GM10248 (cell line): ENCODE measurements at regions not wholly inside any gene's neighbourhood (a gene's known extent, or its start where the extent isn't known, plus 50 kb on each side); places are given as distances from the start of the nearest gene placed in this dataset.
"Not testable (repeated sequence)": the region's sequence is repeated elsewhere in the genome, so short reads cannot be mapped to it uniquely, and the experiment has no call there.

Experiments used
- CTCF ChIA-PET: fragments of 300-600 bp; sonication (Branson Sonifier 250); formaldehyde crosslinking; extraction: SDS; loops from one replicate; lab custom pipeline; 2021; ENCODE audit warnings: antibody characterized with exemption; lab: Yijun Ruan, JAX
- POLR2A ChIA-PET: fragments of 350-650 bp; sonication (Branson Sonifier 250); formaldehyde crosslinking; extraction: SDS; loops from one replicate; lab custom pipeline; 2020; ENCODE audit warnings: antibody characterized with exemption; lab: Yijun Ruan, JAX
- DNase-seq: peaks from one replicate; pipeline ENCODE4 v3.0.0; 2012; ENCODE audit errors: extremely low spot score
- TF ChIP-seq, protein P1 (sequence below): IDR thresholded peaks from 2 replicates; pipeline ENCODE4 v1.5.1; 2012; ENCODE audit warnings: mild to moderate bottlenecking, low read depth; ENCODE audit errors: extremely low read depth, missing control alignments, control extremely low read depth

DNA sequence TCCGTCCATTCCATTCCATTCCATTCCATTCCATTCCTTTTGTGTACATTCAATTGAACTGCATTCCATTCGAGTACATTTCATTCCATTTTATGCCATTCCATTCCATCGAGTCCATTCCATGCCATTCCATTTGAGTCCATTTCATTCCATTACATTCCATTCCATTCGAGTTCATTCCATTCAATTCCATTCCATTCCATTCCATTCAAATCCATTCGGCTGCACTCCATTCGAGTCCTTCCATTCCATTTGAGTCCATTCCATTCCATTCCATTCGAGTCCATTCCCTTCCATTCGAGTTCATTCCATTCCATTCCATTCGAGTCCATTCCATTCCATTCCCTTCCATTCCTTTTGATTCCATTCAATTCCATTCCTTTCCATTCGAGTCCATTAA lies 4800.6 kb upstream of the OR11H1 start:
- ChIA-PET POLR2A (no interaction called here), CTCF (no interaction called here)
- DNase-seq, result no peak
- TF ChIP-seq, protein P1, sequence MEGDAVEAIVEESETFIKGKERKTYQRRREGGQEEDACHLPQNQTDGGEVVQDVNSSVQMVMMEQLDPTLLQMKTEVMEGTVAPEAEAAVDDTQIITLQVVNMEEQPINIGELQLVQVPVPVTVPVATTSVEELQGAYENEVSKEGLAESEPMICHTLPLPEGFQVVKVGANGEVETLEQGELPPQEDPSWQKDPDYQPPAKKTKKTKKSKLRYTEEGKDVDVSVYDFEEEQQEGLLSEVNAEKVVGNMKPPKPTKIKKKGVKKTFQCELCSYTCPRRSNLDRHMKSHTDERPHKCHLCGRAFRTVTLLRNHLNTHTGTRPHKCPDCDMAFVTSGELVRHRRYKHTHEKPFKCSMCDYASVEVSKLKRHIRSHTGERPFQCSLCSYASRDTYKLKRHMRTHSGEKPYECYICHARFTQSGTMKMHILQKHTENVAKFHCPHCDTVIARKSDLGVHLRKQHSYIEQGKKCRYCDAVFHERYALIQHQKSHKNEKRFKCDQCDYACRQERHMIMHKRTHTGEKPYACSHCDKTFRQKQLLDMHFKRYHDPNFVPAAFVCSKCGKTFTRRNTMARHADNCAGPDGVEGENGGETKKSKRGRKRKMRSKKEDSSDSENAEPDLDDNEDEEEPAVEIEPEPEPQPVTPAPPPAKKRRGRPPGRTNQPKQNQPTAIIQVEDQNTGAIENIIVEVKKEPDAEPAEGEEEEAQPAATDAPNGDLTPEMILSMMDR, result no peak

DNA sequence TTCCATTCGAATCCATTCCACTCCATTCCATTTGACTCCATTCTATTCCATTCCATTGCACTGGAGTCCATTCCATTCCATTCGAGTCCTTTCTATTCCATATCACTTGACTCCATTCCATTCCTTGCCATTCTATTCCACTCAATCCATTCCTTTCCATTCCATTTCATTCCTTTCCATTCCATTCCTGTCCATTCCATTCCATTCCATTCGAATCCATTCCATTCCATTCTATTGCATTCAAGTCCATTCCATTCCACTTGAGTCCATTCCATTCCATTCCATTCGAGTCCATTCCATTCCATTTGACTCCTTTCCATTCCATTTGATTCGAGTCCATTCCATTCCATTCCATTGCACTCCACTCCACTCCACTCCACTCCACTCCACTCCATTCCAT lies 4798.0 kb upstream of the OR11H1 start:
- DNase-seq, CTCF ChIA-PET, POLR2A ChIA-PET: not testable (repeated sequence)

DNA sequence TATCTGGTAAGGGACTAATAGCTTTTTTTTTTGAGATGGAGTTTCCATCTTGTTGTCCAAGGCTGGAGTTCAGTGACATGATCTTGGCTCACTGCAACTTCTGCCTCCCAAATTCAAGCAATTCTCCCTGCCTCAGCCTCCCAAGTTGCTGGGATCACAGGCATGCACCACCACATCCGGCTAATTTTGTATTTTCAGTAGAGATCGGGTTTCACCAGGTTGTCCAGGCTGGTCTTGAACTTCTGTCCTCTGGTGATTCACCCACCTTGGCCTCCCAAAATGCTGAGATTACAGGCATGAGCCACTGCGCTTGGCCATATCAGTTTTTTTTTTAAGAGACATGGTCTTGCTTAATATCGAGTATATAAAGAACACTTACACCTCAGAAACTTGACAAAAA lies 4797.3 kb upstream of the OR11H1 start:
- CTCF ChIA-PET, POLR2A ChIA-PET, DNase-seq: not testable (repeated sequence)

DNA sequence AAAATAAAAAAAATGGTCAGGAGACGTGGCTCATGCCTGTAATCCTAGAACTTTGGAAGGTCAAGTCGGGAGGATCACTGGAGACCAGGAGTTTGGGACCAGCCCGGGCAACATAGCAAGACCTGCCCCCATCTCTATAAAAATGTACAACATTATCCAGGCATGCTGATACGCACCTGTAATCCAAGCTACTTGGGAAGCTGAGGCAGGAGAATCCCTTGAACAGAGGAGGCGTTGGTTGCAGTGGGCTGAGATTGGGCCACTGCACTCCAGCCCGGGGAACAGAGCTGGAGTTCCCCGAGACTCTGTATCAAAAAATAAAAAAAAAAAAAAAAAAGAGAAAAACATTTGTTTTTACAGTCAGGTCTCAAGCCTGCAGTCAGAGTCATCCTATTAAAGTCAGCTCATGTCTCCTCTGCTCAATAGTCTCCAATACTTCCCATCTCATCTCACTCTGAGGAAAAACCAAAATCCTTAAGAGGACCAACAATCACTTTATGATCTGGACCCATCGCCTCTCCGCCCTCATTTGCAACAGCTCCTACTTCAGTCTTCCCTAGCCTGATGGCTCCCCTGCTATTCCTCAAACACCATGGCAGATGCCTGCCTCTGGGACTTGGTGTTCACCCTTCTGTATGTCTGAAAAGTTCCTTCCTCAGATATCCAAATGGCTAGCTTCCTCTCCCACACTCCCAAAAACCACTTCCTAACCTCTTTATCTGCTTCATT lies 4796.6 kb upstream of the OR11H1 start:
- POLR2A ChIA-PET, DNase-seq, CTCF ChIA-PET: not testable (repeated sequence)

DNA sequence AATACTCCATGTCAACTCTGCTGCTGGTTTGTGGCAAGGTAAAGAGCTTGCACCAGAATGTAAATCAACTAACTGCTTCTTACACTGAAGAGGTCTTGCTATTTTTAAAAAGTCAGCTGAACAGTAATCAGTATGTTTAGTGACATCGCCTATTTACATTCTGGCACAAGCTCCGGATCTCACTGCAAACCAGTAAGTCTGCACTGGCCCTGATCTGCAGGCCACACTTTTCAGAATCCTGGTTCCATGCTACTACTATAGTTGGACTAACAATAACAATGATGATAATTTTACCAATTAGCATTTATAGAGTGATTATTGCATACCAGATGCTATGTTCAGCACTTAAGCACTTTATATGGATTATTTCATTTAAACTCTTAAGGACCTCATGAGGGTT lies 4792.9 kb upstream of the OR11H1 start:
- CTCF ChIA-PET, POLR2A ChIA-PET, DNase-seq: not testable (repeated sequence)

DNA sequence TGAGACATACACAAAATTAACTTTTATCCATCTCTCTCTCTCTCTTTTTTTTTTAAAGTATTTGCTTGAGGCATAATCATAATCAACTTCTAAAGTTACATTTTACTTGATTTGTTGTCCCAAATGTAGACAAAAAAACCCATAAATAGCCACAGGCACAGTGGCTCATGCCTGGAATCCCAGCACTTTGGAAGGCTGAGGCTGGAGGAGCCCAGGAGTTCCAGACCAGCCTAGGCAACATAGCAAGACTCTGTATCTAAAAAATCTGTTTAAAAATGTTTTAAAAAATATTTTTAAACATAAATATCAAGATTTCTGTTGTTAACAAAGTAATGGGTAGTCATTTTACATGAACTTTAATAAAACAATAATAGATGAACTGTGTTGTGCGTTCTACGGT lies 4791.1 kb upstream of the OR11H1 start:
- DNase-seq, POLR2A ChIA-PET, CTCF ChIA-PET: not testable (repeated sequence)

DNA sequence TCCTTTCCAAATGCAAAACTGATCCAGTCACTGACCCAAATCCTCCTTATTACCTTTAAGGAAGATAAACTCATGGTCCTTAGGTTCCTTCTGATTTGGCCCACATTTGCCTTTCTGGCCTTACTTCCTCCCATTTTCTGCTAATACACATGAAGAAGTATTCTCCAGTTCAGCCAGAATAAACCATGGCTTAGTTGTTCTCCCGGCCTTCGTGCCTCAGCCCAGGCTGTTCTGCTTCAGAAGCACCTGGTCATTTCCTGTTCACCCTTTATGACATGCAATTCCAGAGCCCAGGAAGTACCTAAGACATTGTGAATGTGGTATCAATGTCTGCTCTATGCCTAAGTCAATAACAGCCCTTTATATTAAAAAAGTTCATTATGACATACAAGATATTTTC lies 4790.1 kb upstream of the OR11H1 start:
- DNase-seq, POLR2A ChIA-PET, CTCF ChIA-PET: not testable (repeated sequence)

DNA sequence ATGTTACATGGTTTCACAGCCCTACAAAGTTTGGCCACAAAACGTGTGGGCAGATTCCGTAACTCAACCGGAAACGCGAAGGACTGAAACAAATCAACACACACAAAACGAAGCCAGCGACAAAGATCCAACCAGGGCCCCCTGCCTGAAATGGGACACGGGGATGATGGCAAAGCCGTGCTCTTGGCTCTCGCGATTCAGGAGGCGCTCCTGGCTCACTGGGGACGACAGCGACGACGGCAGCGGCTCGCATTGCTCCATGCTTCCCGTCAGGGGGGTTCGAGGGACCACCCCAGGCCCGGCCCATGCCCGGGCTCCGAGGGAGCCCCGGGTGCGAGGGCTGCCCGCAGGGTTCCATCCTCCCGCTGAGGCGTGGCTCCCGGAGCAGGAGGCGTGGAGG lies 4786.8 kb upstream of the OR11H1 start:
- POLR2A ChIA-PET, result no interaction called here
- CTCF ChIA-PET, result no interaction called here

DNA sequence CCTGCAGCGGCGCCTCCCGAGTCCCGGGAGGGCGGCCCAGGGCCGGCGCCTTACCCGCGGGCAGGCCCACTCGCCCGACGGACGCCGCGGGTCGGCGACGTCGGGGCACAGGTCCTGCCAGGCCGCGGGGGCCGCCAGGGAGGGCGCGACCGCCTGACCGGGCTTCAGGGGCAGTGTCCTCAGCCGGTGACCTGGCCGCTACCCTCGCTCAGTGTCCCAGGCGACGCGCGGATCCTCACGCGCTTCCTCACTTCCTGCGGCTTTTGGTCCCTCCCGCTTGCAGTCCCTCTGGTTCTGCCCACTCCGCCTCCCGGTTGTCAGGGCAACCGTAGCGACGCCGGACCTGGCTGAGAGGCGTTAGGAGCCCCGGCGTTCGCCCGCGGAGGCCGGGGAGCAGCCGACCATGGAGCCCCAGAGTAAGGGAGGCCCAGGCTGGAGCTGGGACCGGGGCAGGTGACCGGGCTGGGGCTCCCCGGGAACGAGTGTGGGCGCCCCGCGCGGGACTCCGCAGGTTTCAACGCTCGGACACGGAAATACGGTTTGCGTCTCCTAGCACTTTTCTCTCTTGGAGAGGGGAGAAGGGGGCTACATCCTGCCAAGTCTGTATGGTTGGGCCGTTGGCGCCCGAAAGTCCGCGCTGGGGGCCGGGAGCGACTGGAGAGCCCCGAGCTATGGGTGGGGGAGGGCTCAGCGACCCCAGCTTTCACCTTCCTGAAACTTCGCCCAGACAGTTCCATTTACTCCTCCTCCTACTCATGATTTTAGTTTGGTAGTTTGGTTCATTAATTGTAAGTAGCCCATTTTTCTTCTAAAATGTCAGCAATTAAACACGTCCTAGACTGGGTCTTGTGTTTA lies 4786.0 kb upstream of the OR11H1 start:
- POLR2A ChIA-PET, CTCF ChIA-PET: not testable (repeated sequence)
- DNase-seq, result peak; percentile 17

More for the DNA sequence above, 4786.8 kb upstream of the OR11H1 start:
- peak; percentile 17 for DNase-seq
- TF ChIP-seq, protein P1, result no peak

DNA sequence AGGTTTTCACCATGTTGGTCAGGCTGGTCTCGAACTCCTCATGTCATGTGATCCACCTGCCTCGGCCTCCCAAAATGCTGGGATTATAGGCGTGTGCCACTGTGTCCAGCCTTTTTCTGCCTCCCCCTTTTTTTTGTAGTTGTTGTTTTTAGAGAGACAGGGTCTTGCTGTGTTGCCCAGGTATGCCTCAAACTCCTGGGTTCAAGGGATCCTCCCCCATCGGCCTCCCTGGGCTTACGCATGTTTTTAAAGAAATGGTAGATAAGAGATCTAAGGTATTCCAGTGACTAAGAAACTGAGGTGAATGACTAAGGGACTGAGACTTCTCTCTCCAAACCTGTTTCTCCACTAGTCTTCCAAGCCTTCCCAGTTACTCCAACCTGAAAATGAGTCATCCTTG lies 4781.6 kb upstream of the OR11H1 start:
- POLR2A ChIA-PET, CTCF ChIA-PET: not testable (repeated sequence)

DNA sequence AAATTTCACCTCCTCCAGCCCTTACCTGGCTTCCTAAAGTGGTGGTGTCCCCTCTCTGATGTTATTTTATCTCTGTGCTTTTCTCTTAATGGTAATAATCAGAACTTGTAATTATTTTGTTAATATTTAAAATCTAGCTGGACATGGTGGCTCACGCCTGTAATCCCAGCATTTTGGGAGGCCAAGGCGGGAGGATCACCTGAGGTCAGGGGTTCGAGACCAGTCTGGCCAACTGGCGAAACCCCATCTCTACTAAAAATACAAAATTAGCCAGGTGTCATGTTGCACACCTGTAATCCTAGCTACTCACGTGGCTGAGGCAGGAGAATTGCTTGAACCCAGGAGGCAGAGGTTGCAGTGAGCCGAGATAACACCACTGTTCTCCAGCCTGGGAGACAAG lies 4780.8 kb upstream of the OR11H1 start:
- POLR2A ChIA-PET, DNase-seq, CTCF ChIA-PET: not testable (repeated sequence)

More for the DNA sequence above, 4781.6 kb upstream of the OR11H1 start:
- DNase-seq, result not testable (repeated sequence)

DNA sequence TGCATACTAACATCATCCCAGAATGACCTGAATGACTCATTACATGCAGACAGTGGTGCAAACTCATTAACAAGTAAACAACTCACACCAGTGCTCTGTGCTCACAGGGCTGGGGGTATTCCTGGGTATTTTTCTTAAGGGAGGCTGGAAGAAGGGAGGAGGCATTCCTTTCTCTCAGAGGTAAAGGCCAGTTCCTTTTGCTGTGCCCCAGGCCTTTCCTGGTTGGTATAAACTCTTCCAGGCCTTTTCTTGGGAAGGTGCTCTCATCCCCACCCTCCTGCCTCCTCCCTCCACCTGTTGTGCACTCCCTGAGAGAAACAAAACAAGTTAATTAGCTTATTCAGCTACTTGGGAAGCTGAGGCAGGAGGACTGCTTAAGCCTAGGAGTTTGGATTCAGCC lies 4779.2 kb upstream of the OR11H1 start:
- POLR2A ChIA-PET, CTCF ChIA-PET, DNase-seq: not testable (repeated sequence)

DNA sequence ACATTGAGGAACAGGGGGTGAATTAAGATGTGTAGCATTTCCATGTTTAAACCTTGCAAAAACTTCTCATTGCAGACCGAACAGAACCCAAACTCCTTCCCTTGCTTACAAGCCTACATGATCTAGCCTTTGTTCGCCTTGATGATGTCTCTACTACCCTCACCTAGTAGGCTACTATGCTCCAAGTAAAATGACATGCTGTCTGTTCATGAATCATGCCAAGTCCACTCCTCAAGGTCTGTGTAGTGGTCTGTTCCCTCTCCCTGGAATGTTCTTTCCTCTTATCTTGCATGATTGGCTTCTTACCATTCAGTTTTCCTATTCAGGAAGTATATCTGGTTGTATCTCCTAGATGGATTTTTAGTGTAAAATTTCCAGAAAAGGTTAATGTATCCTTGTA lies 4778.6 kb upstream of the OR11H1 start:
- DNase-seq, CTCF ChIA-PET, POLR2A ChIA-PET: not testable (repeated sequence)

DNA sequence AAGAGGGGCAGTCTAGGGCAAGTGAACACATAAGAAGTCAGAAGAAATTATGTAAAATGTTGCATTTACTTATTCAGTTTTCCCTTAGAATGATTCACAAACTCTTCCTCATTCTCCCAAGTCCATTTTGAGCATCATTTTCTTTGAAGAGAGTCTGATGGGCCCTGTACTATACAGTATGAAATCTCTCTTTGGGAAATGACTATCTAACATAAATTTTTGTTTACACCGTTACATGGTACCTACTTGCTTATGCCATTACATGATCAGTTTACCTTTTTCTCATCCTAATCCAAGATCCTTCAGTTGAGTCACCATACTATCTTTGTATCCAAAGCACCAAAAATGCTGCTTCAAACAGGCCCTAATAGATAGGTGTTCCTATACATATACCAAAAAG lies 4774.4 kb upstream of the OR11H1 start:
- DNase-seq, CTCF ChIA-PET, POLR2A ChIA-PET: not testable (repeated sequence)

DNA sequence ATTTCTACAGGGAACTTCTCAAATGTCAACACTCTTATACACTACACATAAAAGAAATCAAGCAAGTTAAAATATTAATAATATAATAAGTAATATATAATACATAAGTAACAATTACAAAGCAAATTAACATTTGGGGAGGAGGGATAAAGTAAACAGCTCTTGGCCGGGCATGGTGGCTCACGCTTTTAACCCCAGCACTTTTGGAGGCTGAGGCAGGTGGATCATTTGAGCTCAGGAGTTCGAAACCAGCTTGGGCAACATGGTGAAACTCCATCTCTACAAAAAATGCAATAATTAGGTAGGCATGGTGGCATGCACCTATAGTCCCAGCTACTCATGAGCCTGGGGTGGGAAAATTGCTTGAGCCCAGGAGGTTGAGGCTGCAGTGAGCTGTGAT lies 4772.6 kb upstream of the OR11H1 start:
- DNase-seq, CTCF ChIA-PET, POLR2A ChIA-PET: not testable (repeated sequence)

DNA sequence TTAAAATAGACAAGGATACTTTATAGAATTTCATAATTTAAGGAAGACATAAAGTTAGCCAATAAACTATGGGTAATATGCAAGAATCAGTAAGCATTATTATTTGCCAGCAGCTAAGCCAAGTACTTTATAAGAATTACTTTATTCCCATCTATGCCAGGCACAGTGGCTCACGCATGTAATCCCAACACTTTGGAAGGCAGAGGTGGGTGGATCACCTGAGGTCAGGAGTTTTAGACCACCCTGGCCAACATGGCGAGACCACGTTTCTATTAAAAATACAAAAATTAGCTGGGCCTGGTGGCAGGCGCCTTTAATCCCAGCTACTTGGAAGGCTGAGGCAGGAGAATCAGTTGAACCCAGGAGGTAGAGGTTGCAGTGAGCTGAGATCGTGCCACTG lies 4767.6 kb upstream of the OR11H1 start:
- DNase-seq, POLR2A ChIA-PET, CTCF ChIA-PET: not testable (repeated sequence)
